AG10803 (cell line): ENCODE measurements at regions not wholly inside any gene's neighbourhood (a gene's known extent, or its start where the extent isn't known, plus 50 kb on each side); places are given as distances from the start of the nearest gene placed in this dataset.
A peak's percentile ranks its signal among the peaks of the same experiment; 100 is the strongest.

ENCODE experiments used
- DNase-seq: peaks from one replicate; pipeline ENCODE4 v3.0.0; 2010; ENCODE audit warnings: low read depth
- H3K4me3 ChIP-seq: 2 replicates; pipeline ENCODE4 v1.5.1; 2011; ENCODE audit warnings: mild to moderate bottlenecking, low read length, control low read depth
- CTCF ChIP-seq: conservative IDR thresholded peaks from 2 replicates; pipeline ENCODE4 v1.5.1; 2011; ENCODE audit warnings: mild to moderate bottlenecking, low read length, control low read depth, inconsistent platforms

GRCh38 chr5:88999853-89000252 is 116.9 kb upstream of the MEF2C start:
- no peak for TF ChIP-seq CTCF
- DNase-seq, result no peak
- no peak overlapping the region for H3K4me3 ChIP-seq

- DNase-seq, result no peak
- no peak overlapping the region for H3K4me3 ChIP-seq
- no peak for TF ChIP-seq CTCF
Observed at GRCh38 chr5:88997937-88998336, 115.0 kb upstream of the MEF2C start.

- no peak for DNase-seq
- no peak for TF ChIP-seq CTCF
- H3K4me3 ChIP-seq, result no peak overlapping the region
Observed at GRCh38 chr5:88984040-88984439, 101.1 kb upstream of the MEF2C start.

- no peak for TF ChIP-seq CTCF
- H3K4me3 ChIP-seq, result no peak overlapping the region
- no peak for DNase-seq
Observed at GRCh38 chr5:88979726-88980125, 96.7 kb upstream of the MEF2C start.

- H3K4me3 ChIP-seq, result no peak overlapping the region
- TF ChIP-seq CTCF, result no peak
- DNase-seq, result peak; percentile 36
Observed at GRCh38 chr5:88979244-88979643, 96.3 kb upstream of the MEF2C start.

- TF ChIP-seq CTCF, result no peak
- no peak for DNase-seq
- no peak overlapping the region for H3K4me3 ChIP-seq
Observed at GRCh38 chr5:88976914-88977313, 93.9 kb upstream of the MEF2C start.

GRCh38 chr5:88967633-88968585 is 84.9 kb upstream of the MEF2C start:
- no peak for TF ChIP-seq CTCF
- no peak for DNase-seq
- no peak overlapping the region for H3K4me3 ChIP-seq
